OCI-LY3 (cell line): ENCODE measurements at regions not wholly inside any gene's neighbourhood (a gene's known extent, or its start where the extent isn't known, plus 50 kb on each side); places are given as distances from the start of the nearest gene placed in this dataset.

Experiments
- EZH2phosphoT487 ChIP-seq: fragments of 200-600 bp; shearing (Covaris generic); IDR thresholded peaks from 2 replicates; pipeline ENCODE4 v1.6.1; 2018; ENCODE audit warnings: antibody characterized with exemption, mixed run types, low read depth
- TF ChIP-seq, protein P1 (sequence below): fragments of 200-600, 300-600 bp; sonication (generic); IDR thresholded peaks from 2 replicates; pipeline ENCODE4 v1.5.1; 2014; ENCODE audit warnings: antibody characterized with exemption, low read length, low read depth

DNA sequence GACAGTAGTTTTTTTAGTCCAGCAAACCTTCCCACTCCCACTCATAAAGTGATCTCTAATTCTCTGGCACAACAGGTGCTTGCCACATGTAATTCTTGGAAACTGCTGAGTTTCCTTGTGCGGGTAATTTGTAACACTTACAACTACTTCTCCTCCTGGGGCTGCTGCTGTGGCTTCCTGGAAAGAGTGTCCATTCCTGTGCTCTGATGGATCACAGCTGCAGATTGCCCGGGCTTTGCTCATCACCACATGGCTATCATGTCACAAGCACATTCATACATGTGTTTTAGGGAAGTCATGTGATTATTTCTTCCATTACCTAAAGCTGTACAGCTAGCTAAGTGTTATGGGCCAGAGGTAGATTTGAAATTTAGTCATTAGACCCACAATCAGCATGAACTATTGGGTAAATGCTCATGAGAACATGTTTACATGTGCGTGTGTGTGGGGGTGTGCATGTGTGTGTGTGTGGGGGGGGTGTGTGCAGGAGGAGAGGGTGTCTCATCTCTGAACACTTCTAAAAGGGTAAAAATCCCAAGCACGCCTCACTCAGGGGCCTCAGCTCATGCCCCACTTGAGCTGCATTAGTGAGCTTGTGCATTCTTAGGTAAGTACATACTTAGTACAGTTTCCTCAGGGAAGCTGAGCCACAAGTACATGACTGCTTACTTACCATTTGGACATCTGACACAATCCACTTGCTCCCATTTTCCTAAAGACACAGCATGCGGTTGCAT, 118.1 kb upstream of the CCDC112 start:
- TF ChIP-seq, protein P1, sequence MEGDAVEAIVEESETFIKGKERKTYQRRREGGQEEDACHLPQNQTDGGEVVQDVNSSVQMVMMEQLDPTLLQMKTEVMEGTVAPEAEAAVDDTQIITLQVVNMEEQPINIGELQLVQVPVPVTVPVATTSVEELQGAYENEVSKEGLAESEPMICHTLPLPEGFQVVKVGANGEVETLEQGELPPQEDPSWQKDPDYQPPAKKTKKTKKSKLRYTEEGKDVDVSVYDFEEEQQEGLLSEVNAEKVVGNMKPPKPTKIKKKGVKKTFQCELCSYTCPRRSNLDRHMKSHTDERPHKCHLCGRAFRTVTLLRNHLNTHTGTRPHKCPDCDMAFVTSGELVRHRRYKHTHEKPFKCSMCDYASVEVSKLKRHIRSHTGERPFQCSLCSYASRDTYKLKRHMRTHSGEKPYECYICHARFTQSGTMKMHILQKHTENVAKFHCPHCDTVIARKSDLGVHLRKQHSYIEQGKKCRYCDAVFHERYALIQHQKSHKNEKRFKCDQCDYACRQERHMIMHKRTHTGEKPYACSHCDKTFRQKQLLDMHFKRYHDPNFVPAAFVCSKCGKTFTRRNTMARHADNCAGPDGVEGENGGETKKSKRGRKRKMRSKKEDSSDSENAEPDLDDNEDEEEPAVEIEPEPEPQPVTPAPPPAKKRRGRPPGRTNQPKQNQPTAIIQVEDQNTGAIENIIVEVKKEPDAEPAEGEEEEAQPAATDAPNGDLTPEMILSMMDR: no peak
- no peak for TF ChIP-seq EZH2phosphoT487
